Skeletal muscle satellite cell (primary cell): ENCODE measurements at regions not wholly inside any gene's neighbourhood (a gene's known extent, or its start where the extent isn't known, plus 50 kb on each side); places are given as distances from the start of the nearest gene placed in this dataset.

Experiments used
- H3K27me3 ChIP-seq: 2 replicates; pipeline ENCODE4 v1.7.0; 2013; ENCODE audit warnings: low read length; ENCODE audit not compliant: control insufficient read depth, insufficient read depth
- H3K36me3 ChIP-seq: 2 replicates; pipeline ENCODE4 v1.7.0; 2013; ENCODE audit warnings: mild to moderate bottlenecking, control low read depth, low read length; ENCODE audit not compliant: insufficient read depth
- H3K4me1 ChIP-seq: 2 replicates; pipeline ENCODE4 v1.7.0; 2013; ENCODE audit warnings: low read length; ENCODE audit not compliant: control insufficient read depth, insufficient read depth
- H3K4me2 ChIP-seq: 2 replicates; pipeline ENCODE4 v1.7.0; 2013; ENCODE audit warnings: mild to moderate bottlenecking, low read length
- H3K4me3 ChIP-seq: 2 replicates; pipeline ENCODE4 v1.7.0; 2013; ENCODE audit warnings: low read length
- H3K9ac ChIP-seq: 2 replicates; pipeline ENCODE4 v1.7.0; 2013; ENCODE audit warnings: mild to moderate bottlenecking, low read depth, low read length, moderate library complexity
- H3K9me3 ChIP-seq: replicated peaks from 2 replicates; pipeline ENCODE4 v1.7.0; 2013; ENCODE audit warnings: mild to moderate bottlenecking, control low read depth, low read length

DNA sequence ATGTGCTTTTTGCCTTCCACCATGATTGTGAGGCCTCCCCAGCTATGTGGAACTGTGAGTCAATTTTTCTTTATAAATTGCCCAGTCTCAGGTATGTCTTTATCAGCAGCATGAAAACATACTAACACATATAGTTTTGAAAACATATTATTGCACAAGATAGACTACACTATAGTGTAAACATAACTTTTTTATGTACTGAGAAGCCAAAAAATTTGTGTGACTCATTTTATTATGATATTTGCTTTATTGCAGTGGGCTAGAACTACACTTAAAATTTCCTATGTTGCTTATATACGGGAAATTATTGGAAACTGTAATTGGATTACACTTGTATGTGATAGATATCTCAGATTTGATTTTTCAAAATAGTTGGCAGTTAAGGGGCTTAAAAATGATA is 885.5 kb upstream of the FBXO33 start:
- Histone ChIP-seq H3K27me3 (no peaks in the 10 kb centered on the region), H3K9ac (no peak overlapping the region), H3K36me3 (no peaks in the 10 kb centered on the region), H3K9me3 (peaks cover 5% of the 10 kb centered on the region), H3K4me3 (no peak overlapping the region), H3K4me2 (no peak overlapping the region), H3K4me1 (no peaks in the 10 kb centered on the region)

- Histone ChIP-seq H3K4me1 (no peaks in the 10 kb centered on the region), H3K9ac (no peak overlapping the region), H3K27me3 (no peaks in the 10 kb centered on the region), H3K4me3 (no peak overlapping the region), H3K4me2 (no peak overlapping the region), H3K36me3 (no peaks in the 10 kb centered on the region), H3K9me3 (peaks cover 3% of the 10 kb centered on the region)
Measured at GRCh38 chr14:40312296-40312695, 880.1 kb upstream of the FBXO33 start.

DNA sequence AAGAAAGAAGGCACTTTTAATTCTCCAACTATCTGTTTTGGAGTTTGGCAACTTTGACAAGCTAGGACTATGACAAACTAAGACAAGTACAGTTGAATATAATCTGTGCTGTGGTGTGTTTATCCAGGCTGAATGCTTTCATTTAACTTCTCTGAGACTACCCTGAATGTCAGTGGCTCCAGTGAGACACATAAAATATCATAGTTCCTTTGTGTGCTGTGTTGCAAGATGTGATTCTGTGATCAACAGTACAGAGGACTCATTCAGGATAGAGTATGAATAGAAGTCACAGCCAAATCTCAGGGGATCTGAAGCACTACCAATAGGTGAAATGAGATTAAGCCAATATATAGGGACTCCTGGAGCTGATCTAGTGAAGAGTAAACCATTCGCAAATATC is 876.9 kb upstream of the FBXO33 start:
- Histone ChIP-seq H3K9ac (no peak overlapping the region), H3K27me3 (no peaks in the 10 kb centered on the region), H3K4me3 (no peak overlapping the region), H3K9me3 (no peaks in the 10 kb centered on the region), H3K4me2 (no peak overlapping the region), H3K36me3 (no peaks in the 10 kb centered on the region), H3K4me1 (no peaks in the 10 kb centered on the region)

- Histone ChIP-seq H3K4me3 (no peak overlapping the region), H3K9me3 (no peaks in the 10 kb centered on the region), H3K4me1 (no peaks in the 10 kb centered on the region), H3K36me3 (no peaks in the 10 kb centered on the region), H3K4me2 (no peak overlapping the region), H3K27me3 (no peaks in the 10 kb centered on the region), H3K9ac (no peak overlapping the region)
Measured at GRCh38 chr14:40308240-40308639, 876.0 kb upstream of the FBXO33 start.

DNA sequence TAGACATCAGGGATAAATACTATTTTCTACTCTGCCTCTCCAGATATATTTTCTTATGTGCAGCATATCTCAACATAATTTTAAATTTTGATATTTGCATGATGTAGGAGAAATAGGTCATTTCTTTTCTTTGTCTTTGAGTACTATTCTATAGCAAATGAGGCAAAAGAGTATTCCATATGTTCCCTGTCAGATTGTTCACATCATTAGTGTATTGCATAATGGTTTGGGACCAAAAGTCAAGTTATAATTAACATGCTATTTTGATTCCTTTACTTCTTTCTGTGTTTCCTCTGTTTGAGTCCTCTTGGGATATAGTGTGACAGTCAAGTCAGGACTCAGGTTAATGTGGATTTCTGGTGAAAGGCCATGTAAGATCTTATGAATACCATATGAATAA is 864.6 kb upstream of the FBXO33 start:
- no peak overlapping the region for H3K4me2 ChIP-seq
- no peaks in the 10 kb centered on the region for H3K36me3 ChIP-seq
- H3K4me3 ChIP-seq, result no peak overlapping the region
- peaks cover 12% of the 10 kb centered on the region for H3K9me3 ChIP-seq
- no peaks in the 10 kb centered on the region for H3K27me3 ChIP-seq
- H3K4me1 ChIP-seq, result no peaks in the 10 kb centered on the region
- H3K9ac ChIP-seq, result no peak overlapping the region

DNA sequence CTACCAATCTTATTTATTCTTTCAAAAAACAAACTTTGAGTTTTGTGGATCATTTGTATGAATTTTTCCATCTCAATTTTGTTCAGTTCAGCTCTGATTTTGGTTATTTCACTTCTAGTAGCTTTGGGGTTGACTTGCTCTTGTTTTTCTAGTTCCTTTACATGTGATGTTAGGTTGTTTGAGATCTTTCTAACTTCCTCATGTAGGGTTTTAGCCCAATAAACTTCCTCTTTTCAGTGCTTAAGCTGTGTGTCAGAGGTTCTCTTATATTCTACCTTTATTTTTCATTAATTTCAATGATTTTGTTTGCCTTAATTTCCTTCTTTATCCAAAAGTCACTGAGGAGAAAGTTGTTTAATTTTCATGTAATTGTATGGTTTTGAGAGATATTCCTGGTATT is 860.4 kb upstream of the FBXO33 start:
- no peaks in the 10 kb centered on the region for H3K36me3 ChIP-seq
- H3K4me1 ChIP-seq, result no peaks in the 10 kb centered on the region
- H3K9me3 ChIP-seq, result peaks cover 12% of the 10 kb centered on the region
- H3K9ac ChIP-seq, result no peak overlapping the region
- no peak overlapping the region for H3K4me3 ChIP-seq
- no peaks in the 10 kb centered on the region for H3K27me3 ChIP-seq
- no peak overlapping the region for H3K4me2 ChIP-seq

GRCh38 chr14:40282196-40282595 is 850.0 kb upstream of the FBXO33 start:
- no peak overlapping the region for H3K4me3 ChIP-seq
- no peak overlapping the region for H3K4me2 ChIP-seq
- no peaks in the 10 kb centered on the region for H3K36me3 ChIP-seq
- H3K9me3 ChIP-seq, result peaks cover 13% of the 10 kb centered on the region
- no peaks in the 10 kb centered on the region for H3K4me1 ChIP-seq
- no peak overlapping the region for H3K9ac ChIP-seq
- H3K27me3 ChIP-seq, result no peaks in the 10 kb centered on the region

GRCh38 chr14:40280652-40281051 is 848.4 kb upstream of the FBXO33 start:
- Histone ChIP-seq H3K9me3 (peaks cover 13% of the 10 kb centered on the region), H3K4me2 (no peak overlapping the region), H3K27me3 (no peaks in the 10 kb centered on the region), H3K9ac (no peak overlapping the region), H3K36me3 (no peaks in the 10 kb centered on the region), H3K4me3 (no peak overlapping the region), H3K4me1 (no peaks in the 10 kb centered on the region)

- no peak overlapping the region for H3K9ac ChIP-seq
- H3K4me3 ChIP-seq, result no peak overlapping the region
- H3K4me2 ChIP-seq, result no peak overlapping the region
- H3K4me1 ChIP-seq, result no peaks in the 10 kb centered on the region
- H3K27me3 ChIP-seq, result no peaks in the 10 kb centered on the region
- H3K36me3 ChIP-seq, result no peaks in the 10 kb centered on the region
- peaks cover 3% of the 10 kb centered on the region for H3K9me3 ChIP-seq
Measured at GRCh38 chr14:40273417-40273816, 841.2 kb upstream of the FBXO33 start.

DNA sequence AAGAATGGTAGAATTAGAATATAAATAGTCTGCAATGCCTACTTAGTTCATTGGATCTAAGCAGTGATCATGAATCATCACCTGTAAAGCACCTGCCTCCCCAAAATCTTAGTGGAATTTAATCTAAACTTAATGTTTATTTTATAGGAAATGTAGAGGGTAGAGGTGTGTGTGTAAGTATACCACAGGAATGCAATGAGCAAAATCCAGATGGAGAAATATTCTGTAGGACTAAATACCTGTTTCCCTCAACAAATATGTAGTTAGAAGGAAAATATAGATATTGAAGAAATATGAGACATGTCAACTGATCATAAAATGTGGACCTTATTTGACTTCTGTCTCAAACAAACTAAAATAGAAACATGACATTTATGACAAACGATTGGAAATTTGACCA is 839.2 kb upstream of the FBXO33 start:
- Histone ChIP-seq H3K4me3 (no peak overlapping the region), H3K9me3 (no peaks in the 10 kb centered on the region), H3K4me1 (no peaks in the 10 kb centered on the region), H3K4me2 (no peak overlapping the region), H3K27me3 (no peaks in the 10 kb centered on the region), H3K36me3 (no peaks in the 10 kb centered on the region), H3K9ac (no peak overlapping the region)

- H3K9ac ChIP-seq, result no peak overlapping the region
- H3K4me2 ChIP-seq, result no peak overlapping the region
- no peak overlapping the region for H3K4me3 ChIP-seq
- H3K4me1 ChIP-seq, result no peaks in the 10 kb centered on the region
- no peaks in the 10 kb centered on the region for H3K9me3 ChIP-seq
- no peaks in the 10 kb centered on the region for H3K36me3 ChIP-seq
- H3K27me3 ChIP-seq, result no peaks in the 10 kb centered on the region
Measured at GRCh38 chr14:40269436-40269835, 837.2 kb upstream of the FBXO33 start.

DNA sequence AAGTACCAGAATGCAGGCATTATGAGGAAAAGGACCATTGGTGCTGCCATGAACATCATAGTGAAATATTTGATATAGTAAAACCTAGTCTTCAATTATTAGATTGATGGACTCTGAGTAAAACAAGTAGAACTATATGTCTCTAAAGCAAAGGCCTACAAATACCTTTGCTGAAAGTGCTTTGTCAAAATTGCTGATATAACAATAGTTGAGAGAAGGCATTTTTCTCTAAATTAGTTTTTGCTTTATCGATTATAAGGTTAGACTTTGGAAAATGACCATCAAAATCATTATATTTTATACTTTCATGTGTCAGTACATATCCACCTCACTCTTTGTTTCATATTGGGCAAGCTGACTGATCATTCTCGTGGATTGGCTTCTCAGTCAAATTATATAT is 836.0 kb upstream of the FBXO33 start:
- no peaks in the 10 kb centered on the region for H3K4me1 ChIP-seq
- H3K9me3 ChIP-seq, result no peaks in the 10 kb centered on the region
- no peaks in the 10 kb centered on the region for H3K36me3 ChIP-seq
- H3K4me2 ChIP-seq, result no peak overlapping the region
- no peaks in the 10 kb centered on the region for H3K27me3 ChIP-seq
- no peak overlapping the region for H3K4me3 ChIP-seq
- H3K9ac ChIP-seq, result no peak overlapping the region
